ENCODE measurements at regions not wholly inside any gene's neighbourhood (a gene's known extent, or its start where the extent isn't known, plus 50 kb on each side); places are given as distances from the start of the nearest gene placed in this dataset.
"Not testable (repeated sequence)": the region's sequence is repeated elsewhere in the genome, so short reads cannot be mapped to it uniquely, and the experiment has no call there.

GRCh38 chr20:26216025-26216424 lies 519.4 kb upstream of the ZNF337 start:
- DNase-seq (ENCODE audit: low spot score): peak; percentile 3

GRCh38 chr20:26214991-26215390 lies 518.3 kb upstream of the ZNF337 start:
- DNase-seq (ENCODE audit: low spot score): no peak

GRCh38 chr20:26209171-26209941 lies 512.7 kb upstream of the ZNF337 start:
- DNase-seq (ENCODE audit: low spot score): no peak

GRCh38 chr20:26208296-26209091 lies 511.8 kb upstream of the ZNF337 start:
- DNase-seq (ENCODE audit: low spot score): no peak

GRCh38 chr20:26207967-26208295 lies 511.3 kb upstream of the ZNF337 start:
- DNase-seq (ENCODE audit: low spot score): not testable (repeated sequence)

- DNase-seq (ENCODE audit: low spot score): no peak
These were observed 510.7 kb upstream of the ZNF337 start for GRCh38 chr20:26207237-26207966.

GRCh38 chr20:26205350-26205749 lies 508.7 kb upstream of the ZNF337 start:
- DNase-seq (ENCODE audit: low spot score): no peak

GRCh38 chr20:26201026-26201425 lies 504.4 kb upstream of the ZNF337 start:
- not testable (repeated sequence) for DNase-seq (ENCODE audit: low spot score)

GRCh38 chr20:26187329-26187728 lies 490.7 kb upstream of the ZNF337 start:
- not testable (repeated sequence) for DNase-seq (ENCODE audit: low spot score)

GRCh38 chr20:26183720-26184119 lies 487.1 kb upstream of the ZNF337 start:
- DNase-seq (ENCODE audit: low spot score): not testable (repeated sequence)

GRCh38 chr20:26181364-26181763 lies 484.7 kb upstream of the ZNF337 start:
- DNase-seq (ENCODE audit: low spot score): not testable (repeated sequence)

- not testable (repeated sequence) for DNase-seq (ENCODE audit: low spot score)
These were observed 475.2 kb upstream of the ZNF337 start for GRCh38 chr20:26171875-26172274.

- no peak for DNase-seq (ENCODE audit: low spot score)
These were observed 472.9 kb upstream of the ZNF337 start for GRCh38 chr20:26169506-26169905.

GRCh38 chr20:26167499-26167898 lies 470.8 kb upstream of the ZNF337 start:
- DNase-seq (ENCODE audit: low spot score): peak; percentile 40

GRCh38 chr20:26163890-26164289 lies 467.2 kb upstream of the ZNF337 start:
- peak; percentile 88 for DNase-seq (ENCODE audit: low spot score)

GRCh38 chr20:26163151-26163550 lies 466.5 kb upstream of the ZNF337 start:
- not testable (repeated sequence) for DNase-seq (ENCODE audit: low spot score)

GRCh38 chr20:26161741-26162140 lies 465.1 kb upstream of the ZNF337 start:
- not testable (repeated sequence) for DNase-seq (ENCODE audit: low spot score)

GRCh38 chr20:26160916-26161315 lies 464.3 kb upstream of the ZNF337 start:
- DNase-seq (ENCODE audit: low spot score): not testable (repeated sequence)

GRCh38 chr20:26154224-26154623 lies 457.6 kb upstream of the ZNF337 start:
- no peak for DNase-seq (ENCODE audit: low spot score)

GRCh38 chr20:26135325-26136110 lies 438.9 kb upstream of the ZNF337 start:
- DNase-seq (ENCODE audit: low spot score): no peak

- DNase-seq (ENCODE audit: low spot score): no peak
These were observed 438.0 kb upstream of the ZNF337 start for GRCh38 chr20:26134606-26135005.

GRCh38 chr20:26133794-26134193 lies 437.1 kb upstream of the ZNF337 start:
- DNase-seq (ENCODE audit: low spot score): not testable (repeated sequence)
